Fibroblast of lung (primary cell): ENCODE measurements at regions not wholly inside any gene's neighbourhood (a gene's known extent, or its start where the extent isn't known, plus 50 kb on each side); places are given as distances from the start of the nearest gene placed in this dataset.

ENCODE experiments used
- DNase-seq, 2 donors: peaks; one replicate each; pipeline versions ENCODE4 v3.0.0 to v3.0.0-alpha.2; 2010; ENCODE audit warnings: low read depth in 2 of 2
- H2AFZ ChIP-seq: 2 replicates; pipeline ENCODE4 v1.5.1; 2012; ENCODE audit warnings: low read length, control low read depth, inconsistent platforms
- H3K27ac ChIP-seq: 2 replicates; pipeline ENCODE4 v1.5.1; 2011; ENCODE audit warnings: low read length, control low read depth; ENCODE audit not compliant: insufficient read depth
- H3K27me3 ChIP-seq: 2 replicates; pipeline ENCODE4 v1.5.1; 2011; ENCODE audit warnings: mild to moderate bottlenecking, low read length; ENCODE audit not compliant: control insufficient read depth, insufficient read depth
- H3K36me3 ChIP-seq: 2 replicates; pipeline ENCODE4 v1.5.1; 2011; ENCODE audit warnings: low read length; ENCODE audit not compliant: control insufficient read depth, insufficient read depth
- H3K4me1 ChIP-seq: 2 replicates; pipeline ENCODE4 v1.5.1; 2011; ENCODE audit warnings: low read length; ENCODE audit not compliant: control insufficient read depth, insufficient read depth; ENCODE audit errors: extremely low read depth
- H3K4me2 ChIP-seq: 2 replicates; pipeline ENCODE4 v1.5.1; 2011; ENCODE audit warnings: low read length, control low read depth; ENCODE audit not compliant: insufficient read depth; ENCODE audit errors: extremely low read depth
- H3K4me3 ChIP-seq, 4 experiments: fragments of 200-600 bp in 1 of 4; sonication (generic) in 1 of 4; replicated peaks in 1 of 4; 2 replicates each; pipeline ENCODE4 v1.5.1; 2011 to 2016; ENCODE audit warnings: low read length in 4 of 4, low read depth in 3 of 4, mild to moderate bottlenecking in 3 of 4, control low read depth in 2 of 4, inconsistent platforms in 1 of 4, mixed read lengths in 1 of 4; ENCODE audit not compliant: insufficient read depth in 1 of 4; ENCODE audit errors: control extremely low read depth in 1 of 4
- H3K79me2 ChIP-seq: 2 replicates; pipeline ENCODE4 v1.5.1; 2012; ENCODE audit warnings: mild to moderate bottlenecking, low read length, inconsistent platforms; ENCODE audit not compliant: control insufficient read depth, insufficient read depth
- H3K9ac ChIP-seq: 2 replicates; pipeline ENCODE4 v1.5.1; 2011; ENCODE audit warnings: mild to moderate bottlenecking, low read length, control low read depth; ENCODE audit not compliant: insufficient read depth
- H3K9me3 ChIP-seq: 2 replicates; pipeline ENCODE4 v1.5.1; 2012; ENCODE audit warnings: low read depth, low read length; ENCODE audit not compliant: control insufficient read depth, insufficient read depth
- H4K20me1 ChIP-seq: 2 replicates; pipeline ENCODE4 v1.5.1; 2011; ENCODE audit warnings: low read length; ENCODE audit not compliant: control insufficient read depth, insufficient read depth; ENCODE audit errors: extremely low read depth
- CTCF ChIP-seq, 2 donors: IDR thresholded peaks in 1 of 2; conservative IDR thresholded peaks in 1 of 2; 1 replicate in 1 of 2; 2 replicates in 1 of 2; pipeline ENCODE4 v1.5.1; 2011 to 2012; ENCODE audit warnings: low read length in 2 of 2, control low read depth in 1 of 2, inconsistent platforms in 1 of 2, low read depth in 1 of 2, mild to moderate bottlenecking in 1 of 2
- EZH2 ChIP-seq: IDR thresholded peaks from 2 replicates; pipeline ENCODE4 v1.5.1; 2012; ENCODE audit warnings: low read length, control low read depth, mild to moderate bottlenecking; ENCODE audit errors: missing control alignments

- TF ChIP-seq CTCF (conservative IDR thresholded peaks at IDR 0.05 in 1 of 2, IDR thresholded peaks at IDR 0.05 in 1 of 2; ENCODE audit: low read depth in 1 of 2, low read length in 2 of 2) (no peak), EZH2 (no peak)
- H4K20me1 ChIP-seq, result no peaks in the 10 kb centered on the region
- H3K79me2 ChIP-seq, result no peaks in the 10 kb centered on the region
- H3K9me3 ChIP-seq, result no peaks in the 10 kb centered on the region
- DNase-seq, result no peak
- H2AFZ ChIP-seq, result no peak overlapping the region
- no peak overlapping the region for H3K4me3 ChIP-seq
- H3K9ac ChIP-seq, result no peak overlapping the region
- H3K4me2 ChIP-seq, result no peak overlapping the region
- H3K27ac ChIP-seq, result no peak overlapping the region
- no peaks in the 10 kb centered on the region for H3K36me3 ChIP-seq
- peaks cover 2% of the 10 kb centered on the region for H3K4me1 ChIP-seq
- H3K27me3 ChIP-seq, result no peaks in the 10 kb centered on the region
Measured at GRCh38 chr4:152029631-152030030, 268.8 kb upstream of the GATB start.

- Histone ChIP-seq H3K79me2 (no peaks in the 10 kb centered on the region), H3K36me3 (no peaks in the 10 kb centered on the region), H3K4me1 (peaks cover 2% of the 10 kb centered on the region), H3K9ac (no peak overlapping the region), H2AFZ (no peak overlapping the region), H3K27me3 (no peaks in the 10 kb centered on the region), H3K27ac (no peak overlapping the region), H3K9me3 (no peaks in the 10 kb centered on the region), H4K20me1 (no peaks in the 10 kb centered on the region), H3K4me2 (no peak overlapping the region), H3K4me3 (no peak overlapping the region)
- TF ChIP-seq EZH2 (no peak), CTCF (conservative IDR thresholded peaks at IDR 0.05 in 1 of 2, IDR thresholded peaks at IDR 0.05 in 1 of 2; ENCODE audit: low read depth in 1 of 2, low read length in 2 of 2) (no peak)
- no peak for DNase-seq
Measured at GRCh38 chr4:152028131-152028530, 267.3 kb upstream of the GATB start.

GRCh38 chr4:152024881-152025280 lies 264.1 kb upstream of the GATB start:
- Histone ChIP-seq H3K36me3 (no peaks in the 10 kb centered on the region), H3K9ac (no peak overlapping the region), H3K27me3 (no peaks in the 10 kb centered on the region), H2AFZ (no peak overlapping the region), H3K4me2 (no peak overlapping the region), H3K79me2 (no peaks in the 10 kb centered on the region), H3K4me1 (no peaks in the 10 kb centered on the region), H3K4me3 (no peak overlapping the region), H3K9me3 (no peaks in the 10 kb centered on the region), H4K20me1 (no peaks in the 10 kb centered on the region), H3K27ac (no peak overlapping the region)
- DNase-seq, result no peak
- TF ChIP-seq CTCF (conservative IDR thresholded peaks at IDR 0.05 in 1 of 2, IDR thresholded peaks at IDR 0.05 in 1 of 2; ENCODE audit: low read depth in 1 of 2, low read length in 2 of 2), result no peak
- TF ChIP-seq EZH2, result no peak
